ENCODE measurements at regions not wholly inside any gene's neighbourhood (a gene's known extent, or its start where the extent isn't known, plus 50 kb on each side); places are given as distances from the start of the nearest gene placed in this dataset.
"Not testable (repeated sequence)": the region's sequence is repeated elsewhere in the genome, so short reads cannot be mapped to it uniquely, and the experiment has no call there.

DNA sequence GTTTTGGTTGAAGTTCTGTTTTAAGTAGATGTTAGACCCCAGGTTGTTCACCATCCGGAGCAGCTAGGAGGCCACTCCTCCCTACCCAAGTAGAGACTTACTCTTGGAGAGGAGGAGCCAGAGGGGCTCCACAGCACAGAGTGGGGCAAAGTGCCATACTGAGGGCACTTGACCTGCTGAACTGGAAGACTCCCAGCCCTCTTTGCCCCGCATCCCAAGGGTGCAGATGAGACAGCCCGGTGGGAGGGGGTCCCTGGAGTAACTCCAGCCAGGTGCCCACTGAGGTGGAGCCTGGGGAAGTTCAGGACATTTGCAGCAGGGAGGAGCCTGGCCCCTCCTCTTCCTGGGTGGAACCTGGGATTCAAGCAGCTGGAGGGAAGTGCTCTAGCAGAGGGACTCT, 102.1 kb upstream of the GPR6 start:
- no peak for DNase-seq (ENCODE audit: low read depth in 2 of 2)

- DNase-seq (ENCODE audit: low read depth in 2 of 2) = peak in 1 of 2 donors; percentile 23
Measured at GRCh38 chr6:109877028-109878004, 100.8 kb upstream of the GPR6 start.

GRCh38 chr6:109878005-109878690, 100.0 kb upstream of the GPR6 start:
- DNase-seq (ENCODE audit: low read depth in 2 of 2) = not testable (repeated sequence)

DNA sequence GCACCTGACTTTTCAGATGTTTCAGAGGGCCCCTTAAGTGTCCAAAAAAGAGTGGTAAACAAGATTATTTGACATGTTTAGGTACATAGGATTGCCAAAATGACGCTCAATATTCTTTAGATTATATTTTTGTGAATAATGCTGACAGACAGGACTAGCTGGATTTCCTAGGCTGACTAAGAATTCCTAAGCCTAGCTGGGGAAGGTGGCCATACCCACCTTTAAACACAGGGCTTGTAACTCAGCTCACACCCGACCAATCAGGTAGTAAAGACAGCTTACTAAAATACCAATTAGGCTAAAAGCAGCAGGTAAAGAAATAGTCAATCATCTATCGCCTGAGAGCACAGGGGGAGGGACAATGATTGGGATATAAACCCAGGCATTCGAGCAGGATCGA, 99.0 kb upstream of the GPR6 start:
- not testable (repeated sequence) for DNase-seq (ENCODE audit: low read depth in 2 of 2)

- no peak for DNase-seq (ENCODE audit: low read depth in 2 of 2)
Measured at GRCh38 chr6:109879521-109879920, 98.6 kb upstream of the GPR6 start.

DNA sequence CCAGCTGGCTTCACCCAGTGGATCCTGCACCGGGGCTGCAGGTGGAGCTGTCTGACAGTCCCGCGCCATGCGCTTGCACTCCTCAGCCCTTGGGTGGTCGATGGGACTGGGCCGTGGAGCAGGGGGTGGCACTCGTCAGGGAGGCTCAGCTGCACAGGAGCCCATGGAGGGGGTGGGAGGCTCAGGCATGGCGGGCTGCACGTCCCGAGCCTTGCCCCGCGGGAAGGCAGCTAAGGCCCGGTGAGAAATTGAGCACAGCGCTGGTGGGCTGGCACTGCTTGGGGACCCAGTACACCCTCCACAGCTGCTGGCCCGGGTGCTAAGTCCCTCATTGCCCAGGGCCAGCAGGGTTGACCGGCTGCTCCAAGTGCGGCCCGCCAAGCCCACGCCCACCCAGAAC, 97.0 kb upstream of the GPR6 start:
- DNase-seq (ENCODE audit: low read depth in 2 of 2) = not testable (repeated sequence)

DNA sequence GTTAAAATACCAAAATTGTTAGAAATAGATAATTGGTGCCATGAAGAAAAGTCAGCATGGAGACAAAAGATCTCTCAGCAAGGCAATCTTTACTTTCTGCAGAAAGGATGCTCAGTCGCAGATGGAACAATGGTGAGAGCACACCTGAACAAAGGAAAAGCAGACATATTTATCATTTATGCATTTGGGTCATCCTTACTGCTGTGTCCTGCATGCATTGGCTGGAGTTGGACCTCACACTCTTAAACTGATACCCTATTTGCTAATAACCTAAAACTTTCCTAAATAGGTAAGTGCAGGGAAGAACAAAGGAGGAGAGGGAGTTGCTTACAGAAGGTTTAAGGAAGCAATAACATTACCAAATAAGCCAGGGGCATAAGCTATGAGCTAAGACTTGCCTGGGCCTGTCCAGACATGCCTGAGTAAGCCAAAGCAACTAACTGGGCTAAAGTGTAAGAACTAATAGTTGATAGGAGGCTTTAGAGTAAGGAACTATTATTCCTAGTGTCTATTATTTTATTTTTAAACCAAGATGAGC, 96.1 kb upstream of the GPR6 start:
- DNase-seq (ENCODE audit: low read depth in 2 of 2) = not testable (repeated sequence)

DNA sequence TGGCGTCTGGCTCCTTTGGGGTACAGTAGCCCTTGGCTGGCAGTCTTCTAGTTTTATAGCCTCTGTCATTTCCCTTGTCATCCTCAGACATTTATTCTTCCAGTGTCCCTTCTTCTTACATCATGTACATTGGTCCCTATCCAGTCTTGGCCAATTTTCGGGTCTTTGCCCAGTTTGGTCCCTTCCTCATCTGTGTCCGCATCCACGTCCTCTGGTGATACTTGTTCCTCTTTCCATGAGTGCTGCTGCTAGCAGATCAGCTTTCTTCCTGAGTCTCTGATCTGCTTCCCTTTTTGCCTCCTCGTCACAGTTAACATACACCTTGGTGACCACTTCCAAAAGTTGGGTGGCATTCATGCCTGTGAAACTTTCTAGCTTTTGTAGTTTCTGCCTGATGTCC, 86.2 kb upstream of the GPR6 start:
- DNase-seq (ENCODE audit: low read depth in 2 of 2) = no peak

GRCh38 chr6:109892451-109893435, 85.4 kb upstream of the GPR6 start:
- DNase-seq (ENCODE audit: low read depth in 2 of 2) = peak in 1 of 2 donors; percentile 19

DNA sequence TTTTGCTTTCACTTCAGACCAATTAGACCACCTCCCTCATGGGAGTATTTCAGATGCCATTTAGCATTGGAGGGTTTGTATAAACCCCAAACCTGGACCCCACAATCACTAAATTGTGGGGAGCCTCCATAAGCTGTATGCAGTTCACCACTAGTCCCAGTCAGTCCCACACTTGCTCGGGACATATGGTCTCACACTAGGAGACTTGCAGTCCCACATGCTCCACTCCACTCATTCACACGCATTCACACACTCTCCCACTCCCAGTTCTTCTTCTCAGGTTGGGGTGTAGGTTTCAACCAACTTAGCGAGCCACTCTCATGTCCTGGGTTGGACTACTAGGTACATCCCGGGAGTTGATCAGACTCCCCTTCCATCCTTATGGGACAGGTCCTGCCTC, 84.5 kb upstream of the GPR6 start:
- DNase-seq (ENCODE audit: low read depth in 2 of 2) = no peak

DNA sequence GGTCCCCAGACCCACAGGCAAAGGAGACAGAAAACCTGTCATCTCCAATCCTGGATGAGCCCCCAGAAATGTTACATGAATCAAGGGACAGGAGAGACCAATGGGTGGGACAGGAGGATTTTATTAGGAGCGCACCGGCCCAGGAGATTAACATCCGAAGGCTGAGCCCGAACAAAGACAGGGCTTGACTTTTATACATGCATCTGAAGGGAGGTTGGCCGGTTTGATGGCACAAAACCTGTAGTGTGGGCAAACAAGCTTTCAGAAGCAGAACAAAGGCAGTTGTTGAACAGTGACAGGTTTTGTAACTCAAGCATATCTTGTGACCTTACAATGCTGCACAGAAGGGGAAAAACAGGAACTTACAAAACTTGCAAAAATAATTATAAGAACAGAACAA, 83.9 kb upstream of the GPR6 start:
- DNase-seq (ENCODE audit: low read depth in 2 of 2) = no peak

DNA sequence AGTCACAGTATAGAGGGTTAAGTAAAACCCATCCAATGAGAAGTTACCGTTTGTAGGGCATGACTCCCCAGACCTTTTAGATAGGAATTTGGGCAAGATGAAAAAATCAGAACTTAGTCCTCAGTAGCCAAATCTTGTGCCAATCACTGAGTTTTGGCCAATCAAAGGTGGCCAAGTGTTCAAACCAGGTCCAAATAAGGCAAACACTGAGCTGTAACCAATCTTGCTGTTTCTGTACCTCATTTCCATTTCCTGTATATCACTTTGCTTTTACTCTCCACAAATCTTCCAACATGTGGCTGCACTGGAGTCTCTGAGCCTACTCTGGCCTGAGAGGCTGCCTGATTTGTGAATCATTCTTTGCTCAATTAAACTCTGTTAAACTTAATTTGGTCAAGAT, 81.8 kb upstream of the GPR6 start:
- no peak for DNase-seq (ENCODE audit: low read depth in 2 of 2)

DNA sequence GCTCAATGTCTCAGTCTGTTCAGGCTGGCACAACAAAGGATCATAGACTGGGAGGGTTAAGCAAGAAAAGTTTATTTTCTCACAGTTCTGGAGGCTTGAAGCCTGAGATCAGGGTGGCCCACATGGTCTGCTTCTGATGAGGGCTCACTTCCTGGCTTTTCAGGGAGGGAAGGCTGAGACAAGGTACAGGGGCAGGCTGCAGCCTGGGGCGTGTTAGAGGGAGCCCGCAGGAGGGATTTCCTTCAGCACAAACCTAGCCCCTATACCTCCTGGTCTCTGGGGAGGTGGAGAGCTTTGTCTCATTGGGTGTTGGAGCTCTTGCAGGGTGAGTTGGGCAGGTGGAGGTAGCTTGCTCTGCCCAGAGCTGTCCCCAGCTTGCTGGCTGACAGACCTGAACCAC, 81.1 kb upstream of the GPR6 start:
- no peak for DNase-seq (ENCODE audit: low read depth in 2 of 2)

GRCh38 chr6:109897561-109898080, 80.5 kb upstream of the GPR6 start:
- DNase-seq (ENCODE audit: low read depth in 2 of 2) = no peak

- DNase-seq (ENCODE audit: low read depth in 2 of 2) = no peak
Measured at GRCh38 chr6:109901976-109902375, 76.1 kb upstream of the GPR6 start.

DNA sequence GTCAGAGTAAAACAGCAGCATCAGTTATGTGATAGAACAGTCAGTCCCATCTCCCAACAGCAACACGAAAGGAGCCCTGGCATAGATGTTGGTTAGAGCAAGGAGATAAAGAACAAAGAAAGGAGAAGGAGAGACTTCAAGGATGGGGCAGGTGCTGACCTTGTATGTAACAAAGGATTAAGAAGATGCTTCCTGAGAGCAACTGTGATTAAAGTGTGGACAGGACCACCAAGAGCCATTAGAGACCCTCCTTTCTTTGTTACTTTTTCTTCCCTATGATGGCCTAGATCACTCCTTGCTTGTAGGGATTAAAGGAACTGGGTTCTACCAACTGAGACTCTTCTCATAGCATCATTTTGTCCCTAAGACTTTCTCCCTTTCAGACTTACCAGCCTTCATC, 75.2 kb upstream of the GPR6 start:
- DNase-seq (ENCODE audit: low read depth in 2 of 2) = no peak

DNA sequence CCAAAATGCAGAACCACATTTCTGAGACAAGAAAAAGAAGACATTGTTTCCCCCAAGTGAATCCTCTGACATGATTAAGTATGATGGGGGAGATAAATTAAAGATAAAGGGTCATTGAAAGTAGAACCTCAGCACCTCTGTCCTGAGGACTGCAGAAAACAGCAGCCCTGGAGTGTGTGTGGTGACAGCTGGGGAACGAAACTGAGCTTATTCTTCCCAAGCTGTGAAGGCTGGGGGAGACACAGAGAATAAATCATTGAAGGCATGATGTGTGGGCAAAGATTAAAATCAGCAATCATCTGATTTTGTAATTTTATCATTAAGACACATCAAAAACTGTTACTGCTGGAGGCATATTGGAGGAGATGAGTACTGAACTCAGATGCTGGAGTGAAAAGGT, 67.5 kb upstream of the GPR6 start:
- no peak for DNase-seq (ENCODE audit: low read depth in 2 of 2)

GRCh38 chr6:109912118-109912517, 66.0 kb upstream of the GPR6 start:
- DNase-seq (ENCODE audit: low read depth in 2 of 2) = no peak

DNA sequence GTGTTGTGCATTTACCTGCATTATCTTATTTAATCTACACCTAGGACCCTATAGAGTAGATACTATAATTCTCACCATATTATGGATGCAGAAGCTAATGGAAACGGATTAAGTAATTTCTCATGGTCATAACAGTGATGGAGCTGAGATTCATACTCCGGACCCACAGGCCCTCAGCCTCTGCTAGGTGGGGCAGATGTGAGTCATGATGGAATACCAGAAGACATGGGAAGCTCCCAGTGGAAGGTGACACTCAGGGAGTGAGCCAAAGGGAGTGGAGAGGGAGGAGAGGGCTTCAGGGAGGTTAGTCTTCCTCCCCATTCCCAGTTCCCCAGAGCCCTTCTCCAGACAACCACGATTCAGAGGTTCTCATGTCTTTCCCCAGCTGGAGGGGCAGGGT, 65.2 kb upstream of the GPR6 start:
- no peak for DNase-seq (ENCODE audit: low read depth in 2 of 2)

GRCh38 chr6:109915748-109916147, 62.4 kb upstream of the GPR6 start:
- not testable (repeated sequence) for DNase-seq (ENCODE audit: low read depth in 2 of 2)

- no peak for DNase-seq (ENCODE audit: low read depth in 2 of 2)
Measured at GRCh38 chr6:109916759-109917158, 61.4 kb upstream of the GPR6 start.

All from lung microvascular endothelial cell (primary cell).